Fibroblast of peridontal ligament (primary cell): ENCODE measurements at regions not wholly inside any gene's neighbourhood (a gene's known extent, or its start where the extent isn't known, plus 50 kb on each side); places are given as distances from the start of the nearest gene placed in this dataset.
A peak's percentile ranks its signal among the peaks of the same experiment; 100 is the strongest.
"Not testable (repeated sequence)": the region's sequence is repeated elsewhere in the genome, so short reads cannot be mapped to it uniquely, and the experiment has no call there.

Experiments
- DNase-seq: peaks from one replicate; pipeline ENCODE4 v3.0.0-alpha.2; 2010; ENCODE audit errors: extremely low read depth

GRCh38 chr6:82576284-82576683 is 212.7 kb downstream of the TPBG start:
- no peak for DNase-seq

- no peak for DNase-seq
Observed at GRCh38 chr6:82584194-82584695, 220.6 kb downstream of the TPBG start.

GRCh38 chr6:82584856-82585255 is 221.2 kb downstream of the TPBG start:
- no peak for DNase-seq

GRCh38 chr6:82588020-82588419 is 224.4 kb downstream of the TPBG start:
- DNase-seq, result no peak

GRCh38 chr6:82588859-82589412 is 225.3 kb downstream of the TPBG start:
- DNase-seq, result no peak

GRCh38 chr6:82589509-82590206 is 226.0 kb downstream of the TPBG start:
- peak; percentile 91 for DNase-seq

- DNase-seq, result no peak
Observed at GRCh38 chr6:82597201-82597600, 233.6 kb downstream of the TPBG start.

GRCh38 chr6:82602776-82603175 is 239.2 kb downstream of the TPBG start:
- no peak for DNase-seq

- peak; percentile 23 for DNase-seq
Observed at GRCh38 chr6:82603871-82604270, 240.3 kb downstream of the TPBG start.

GRCh38 chr6:82607998-82608725 is 244.5 kb downstream of the TPBG start:
- DNase-seq, result no peak

GRCh38 chr6:82608781-82609180 is 245.2 kb downstream of the TPBG start:
- DNase-seq, result no peak

GRCh38 chr6:82611751-82612150 is 248.1 kb downstream of the TPBG start:
- DNase-seq, result no peak

GRCh38 chr6:82612475-82613039 is 248.9 kb downstream of the TPBG start:
- no peak for DNase-seq

- no peak for DNase-seq
Observed at GRCh38 chr6:82614518-82614917, 250.9 kb downstream of the TPBG start.

- peak; percentile 60 for DNase-seq
Observed at GRCh38 chr6:82616386-82617028, 252.9 kb downstream of the TPBG start.

GRCh38 chr6:82617648-82618047 is 254.0 kb downstream of the TPBG start:
- no peak for DNase-seq

GRCh38 chr6:82619573-82619972 is 256.0 kb downstream of the TPBG start:
- DNase-seq, result no peak

- DNase-seq, result no peak
Observed at GRCh38 chr6:82622461-82622860, 258.8 kb downstream of the TPBG start.

GRCh38 chr6:82624251-82624650 is 260.6 kb downstream of the TPBG start:
- no peak for DNase-seq

- not testable (repeated sequence) for DNase-seq
Observed at GRCh38 chr6:82626946-82627345, 263.3 kb downstream of the TPBG start.

GRCh38 chr6:82629921-82630320 is 266.3 kb downstream of the TPBG start:
- DNase-seq, result no peak

- no peak for DNase-seq
Observed at GRCh38 chr6:82641677-82642076, 278.1 kb downstream of the TPBG start.
